ENCODE measurements at regions not wholly inside any gene's neighbourhood (a gene's known extent, or its start where the extent isn't known, plus 50 kb on each side); places are given as distances from the start of the nearest gene placed in this dataset.

DNA sequence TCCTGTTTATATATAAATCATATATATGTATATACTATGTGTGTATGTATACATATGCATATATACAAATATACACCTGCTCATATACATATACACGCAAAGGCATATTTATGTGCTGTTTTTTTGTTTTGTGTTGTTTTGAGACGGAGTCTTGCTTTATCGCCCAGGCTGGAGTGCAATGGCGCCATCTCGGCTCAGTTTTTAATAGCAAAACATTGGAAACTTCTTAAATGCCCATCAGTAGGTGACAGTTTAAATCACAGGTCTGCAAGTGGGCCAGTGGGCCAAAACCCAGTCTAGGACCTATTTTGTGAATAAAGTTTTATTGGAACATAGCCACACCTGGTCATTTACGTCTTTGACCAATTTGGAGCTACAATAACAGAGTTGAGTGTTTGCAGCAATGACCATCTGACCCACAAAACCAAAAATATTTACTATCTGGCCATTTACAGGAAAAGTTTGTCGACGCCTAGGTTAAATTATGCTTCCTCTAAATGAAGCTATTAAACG lies 132.3 kb downstream of the TOMM20 start:
- Mint-ChIP-seq H3K27ac (no peak overlapping the region), H3K36me3 (ENCODE audit: insufficient read depth in 1 of 3, low read depth in 3 of 3) (no peaks in the 10 kb centered on the region; a peak in 2 of 7 replicates), H3K27me3 (ENCODE audit: low read depth) (no peaks in the 10 kb centered on the region), H3K9me3 (no peaks in the 10 kb centered on the region; a peak in 1 of 5 replicates), H3K4me3 (no peak overlapping the region), H3K4me1 (peaks cover 14 to 16% of the 10 kb centered on the region in 2 experiments)
- H3K79me2 ChIP-seq (ENCODE audit: insufficient read depth, low read length), result no peaks in the 10 kb centered on the region
- H3K9me3 ChIP-seq (ENCODE audit: control insufficient read depth, low read depth, low read length), result no peaks in the 10 kb centered on the region
- H3K27ac ChIP-seq (ENCODE audit: insufficient read length, low read depth, low read length), result no peak overlapping the region
- H4K8ac ChIP-seq (replicated peaks; ENCODE audit: insufficient read length, low read depth, low read length), result no peak overlapping the region
- H3K4me2 ChIP-seq (ENCODE audit: insufficient read depth, insufficient read length, low read length), result no peak overlapping the region
- no peak overlapping the region for H2BK12ac ChIP-seq (ENCODE audit: insufficient read length, low read depth, low read length)
- H3K4ac ChIP-seq (ENCODE audit: low read depth, low read length), result no peak overlapping the region
- no peak for DNase-seq
- H4K20me1 ChIP-seq (ENCODE audit: control insufficient read depth, insufficient read depth, insufficient read length), result no peaks in the 10 kb centered on the region
- H3K23me2 ChIP-seq (ENCODE audit: insufficient read length, low read depth, low read length, poor library complexity, severe bottlenecking), result no peaks in the 10 kb centered on the region
- no CpG with 5 or more reads among the region's 9 CpGs for WGBS (ENCODE audit: extremely low coverage, insufficient read length, low lambda C conversion rate)
- no peak overlapping the region for H2BK20ac ChIP-seq (ENCODE audit: low read depth, low read length, poor library complexity, severe bottlenecking)
- H4K5ac ChIP-seq (ENCODE audit: insufficient read length, low read depth, low read length), result no peak overlapping the region
- H3K4me1 ChIP-seq (ENCODE audit: insufficient read depth, low read length), result no peaks in the 10 kb centered on the region
- no peaks in the 10 kb centered on the region for H3K27me3 ChIP-seq (ENCODE audit: insufficient read depth, low read length)
- no peak overlapping the region for H3K56ac ChIP-seq (ENCODE audit: insufficient read length, low read depth, low read length)
- H3K9ac ChIP-seq (ENCODE audit: extremely low read depth, insufficient read length, low read length), result no peak overlapping the region
- TF ChIP-seq, protein P1, sequence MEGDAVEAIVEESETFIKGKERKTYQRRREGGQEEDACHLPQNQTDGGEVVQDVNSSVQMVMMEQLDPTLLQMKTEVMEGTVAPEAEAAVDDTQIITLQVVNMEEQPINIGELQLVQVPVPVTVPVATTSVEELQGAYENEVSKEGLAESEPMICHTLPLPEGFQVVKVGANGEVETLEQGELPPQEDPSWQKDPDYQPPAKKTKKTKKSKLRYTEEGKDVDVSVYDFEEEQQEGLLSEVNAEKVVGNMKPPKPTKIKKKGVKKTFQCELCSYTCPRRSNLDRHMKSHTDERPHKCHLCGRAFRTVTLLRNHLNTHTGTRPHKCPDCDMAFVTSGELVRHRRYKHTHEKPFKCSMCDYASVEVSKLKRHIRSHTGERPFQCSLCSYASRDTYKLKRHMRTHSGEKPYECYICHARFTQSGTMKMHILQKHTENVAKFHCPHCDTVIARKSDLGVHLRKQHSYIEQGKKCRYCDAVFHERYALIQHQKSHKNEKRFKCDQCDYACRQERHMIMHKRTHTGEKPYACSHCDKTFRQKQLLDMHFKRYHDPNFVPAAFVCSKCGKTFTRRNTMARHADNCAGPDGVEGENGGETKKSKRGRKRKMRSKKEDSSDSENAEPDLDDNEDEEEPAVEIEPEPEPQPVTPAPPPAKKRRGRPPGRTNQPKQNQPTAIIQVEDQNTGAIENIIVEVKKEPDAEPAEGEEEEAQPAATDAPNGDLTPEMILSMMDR (conservative IDR thresholded peaks at IDR 0.05), result no peak
- H3K18ac ChIP-seq (ENCODE audit: insufficient read length, low read depth, low read length), result no peak overlapping the region
- no peak overlapping the region for H2BK15ac ChIP-seq (ENCODE audit: low read depth, low read length)
- no peak overlapping the region for H3K14ac ChIP-seq (ENCODE audit: insufficient read depth, low read length)
- no peak overlapping the region for H2BK5ac ChIP-seq (ENCODE audit: insufficient read length, low read length)
- no peaks in the 10 kb centered on the region for H3K79me1 ChIP-seq (ENCODE audit: insufficient read depth, low read depth, low read length, poor library complexity, severe bottlenecking)
- no peak overlapping the region for H3K23ac ChIP-seq (ENCODE audit: insufficient read length, low read depth, low read length)
- no peak overlapping the region for H4K91ac ChIP-seq (ENCODE audit: insufficient read length, low read depth, low read length)
- no peak overlapping the region for H2BK120ac ChIP-seq (ENCODE audit: low read depth, low read length, poor library complexity, severe bottlenecking)
- no peak overlapping the region for H3T11ph ChIP-seq (ENCODE audit: low read length)
- no peak overlapping the region for H2AFZ ChIP-seq (ENCODE audit: low read length)
- H2AK5ac ChIP-seq (ENCODE audit: insufficient read length, low read length), result no peak overlapping the region

Measured in H9 (cell line).